ENCODE measurements at regions not wholly inside any gene's neighbourhood (a gene's known extent, or its start where the extent isn't known, plus 50 kb on each side); places are given as distances from the start of the nearest gene placed in this dataset.

- TF ChIP-seq, protein P1, sequence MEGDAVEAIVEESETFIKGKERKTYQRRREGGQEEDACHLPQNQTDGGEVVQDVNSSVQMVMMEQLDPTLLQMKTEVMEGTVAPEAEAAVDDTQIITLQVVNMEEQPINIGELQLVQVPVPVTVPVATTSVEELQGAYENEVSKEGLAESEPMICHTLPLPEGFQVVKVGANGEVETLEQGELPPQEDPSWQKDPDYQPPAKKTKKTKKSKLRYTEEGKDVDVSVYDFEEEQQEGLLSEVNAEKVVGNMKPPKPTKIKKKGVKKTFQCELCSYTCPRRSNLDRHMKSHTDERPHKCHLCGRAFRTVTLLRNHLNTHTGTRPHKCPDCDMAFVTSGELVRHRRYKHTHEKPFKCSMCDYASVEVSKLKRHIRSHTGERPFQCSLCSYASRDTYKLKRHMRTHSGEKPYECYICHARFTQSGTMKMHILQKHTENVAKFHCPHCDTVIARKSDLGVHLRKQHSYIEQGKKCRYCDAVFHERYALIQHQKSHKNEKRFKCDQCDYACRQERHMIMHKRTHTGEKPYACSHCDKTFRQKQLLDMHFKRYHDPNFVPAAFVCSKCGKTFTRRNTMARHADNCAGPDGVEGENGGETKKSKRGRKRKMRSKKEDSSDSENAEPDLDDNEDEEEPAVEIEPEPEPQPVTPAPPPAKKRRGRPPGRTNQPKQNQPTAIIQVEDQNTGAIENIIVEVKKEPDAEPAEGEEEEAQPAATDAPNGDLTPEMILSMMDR (conservative IDR thresholded peaks at IDR 0.05), result no peak
- no peak for TF ChIP-seq EZH2 (IDR thresholded peaks at IDR 0.05; ENCODE audit: low read depth)
Observed at GRCh38 chr7:34488766-34489165, 169.3 kb upstream of the NPSR1 start.

Measured in PC-9 (cell line).